T-helper 1 cell treated with Interleukin-12 subunit alpha and Interleukin-12 subunit beta and Interleukin-4 antibody, amounts not matched to agents 30 ng/mL and 1 ng/mL, for 36 hours (primary cell): ENCODE measurements at regions not wholly inside any gene's neighbourhood (a gene's known extent, or its start where the extent isn't known, plus 50 kb on each side); places are given as distances from the start of the nearest gene placed in this dataset.

Source experiments
- intact Hi-C: fragments of 100-400 bp; cut with micrococcal nuclease; formaldehyde crosslinking; loops from one replicate; pipeline ENCODE4 v1.15.1; 2024

- intact Hi-C loops: no loop called here
These were observed 91.4 kb upstream of the LRIG1 start for GRCh38 chr3:66592016-66592761.

- intact Hi-C loops: no loop called here
These were observed 92.3 kb upstream of the LRIG1 start for GRCh38 chr3:66592927-66593625.

DNA sequence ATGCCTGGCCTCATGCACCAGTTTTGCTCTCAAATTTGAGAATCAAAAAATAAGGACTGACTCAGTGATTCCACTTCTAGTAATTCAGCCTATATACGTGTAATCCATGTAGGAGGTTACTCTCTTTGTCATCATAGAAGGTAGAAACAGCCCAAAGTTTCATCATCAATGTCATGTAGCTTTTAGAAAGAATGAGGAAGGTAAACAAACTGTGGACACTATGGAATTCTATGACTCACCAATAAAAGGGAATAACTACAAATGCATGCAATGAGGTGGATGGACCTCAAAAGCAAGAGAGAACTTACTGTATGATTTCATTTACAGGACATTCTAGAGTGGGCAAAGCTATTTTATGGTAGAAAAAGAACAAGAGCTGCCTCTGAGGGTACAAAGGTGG lies 93.2 kb upstream of the LRIG1 start:
- intact Hi-C loops: no loop called here

DNA sequence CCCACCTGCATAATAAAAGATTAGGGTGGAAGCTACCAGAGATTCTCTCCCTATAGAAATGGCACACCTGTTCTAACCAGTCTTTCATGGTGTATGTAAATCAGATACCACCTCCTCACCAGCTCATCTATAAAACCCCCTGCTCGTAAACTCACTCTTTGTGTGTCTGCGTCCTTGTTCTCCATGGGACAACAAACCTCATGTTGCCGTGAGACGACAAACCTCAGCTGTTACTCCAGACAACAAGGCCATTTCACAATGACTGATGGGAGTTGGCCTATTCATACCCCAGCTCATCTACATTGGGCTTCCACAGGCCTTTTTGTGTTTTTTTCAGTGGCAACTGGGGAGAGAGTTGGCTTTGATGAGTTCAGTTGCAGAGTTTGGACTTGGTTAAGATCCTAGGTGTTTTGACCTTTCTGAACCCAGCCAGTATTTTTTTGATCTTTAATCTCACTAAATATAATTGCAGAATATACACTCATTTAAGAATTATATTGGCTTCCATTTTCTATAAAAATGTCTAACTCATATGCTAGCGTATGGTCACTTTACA lies 96.6 kb upstream of the LRIG1 start:
- intact Hi-C loops: no loop called here

- intact Hi-C loops: no loop called here
These were observed 97.3 kb upstream of the LRIG1 start for GRCh38 chr3:66598168-66598567.

GRCh38 chr3:66602237-66602636 lies 101.4 kb upstream of the LRIG1 start:
- intact Hi-C loops: no loop called here

- intact Hi-C loops: no loop called here
These were observed 101.9 kb upstream of the LRIG1 start for GRCh38 chr3:66602691-66603090.

GRCh38 chr3:66603151-66603611 lies 102.4 kb upstream of the LRIG1 start:
- intact Hi-C loops: no loop called here

GRCh38 chr3:66604481-66604880 lies 103.7 kb upstream of the LRIG1 start:
- intact Hi-C loops: no loop called here

DNA sequence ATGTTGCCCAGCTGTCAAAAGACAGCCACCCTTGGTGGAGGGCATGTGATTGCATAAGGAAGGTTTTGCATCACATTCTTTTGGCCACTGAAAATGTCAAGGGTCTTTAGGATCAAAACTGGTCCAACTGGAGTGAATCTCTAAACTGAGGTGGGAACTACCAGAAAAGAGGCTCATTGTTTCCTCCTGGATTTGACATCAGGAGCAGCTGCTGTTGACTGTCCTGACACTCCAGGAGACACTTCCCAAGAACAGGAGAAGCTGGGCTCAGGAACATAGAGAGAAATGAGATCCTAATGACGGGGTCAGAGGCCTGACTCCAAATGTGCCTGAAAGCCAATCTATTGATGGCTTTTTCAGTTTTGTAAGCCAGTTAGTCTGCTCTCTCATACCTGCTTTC lies 105.3 kb upstream of the LRIG1 start:
- intact Hi-C loops: no loop called here

DNA sequence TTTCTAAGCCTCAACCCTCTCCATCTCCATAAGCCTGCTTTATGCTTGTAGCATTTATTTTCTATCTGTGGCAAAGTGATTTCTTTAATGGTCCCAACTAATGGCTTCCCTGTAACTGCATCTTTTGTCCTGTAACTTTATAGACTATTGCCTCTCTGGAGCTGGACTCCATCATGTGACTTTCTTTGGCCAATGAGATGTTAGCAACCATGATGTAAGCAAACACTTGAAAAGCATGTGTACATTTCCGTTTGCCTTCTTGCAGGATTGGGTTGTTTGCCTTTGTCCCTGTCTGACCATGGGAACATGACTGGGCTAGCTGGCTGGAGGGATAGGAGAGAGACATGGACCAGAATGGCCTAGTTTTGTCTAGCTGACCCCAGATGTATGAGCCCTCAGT lies 106.0 kb upstream of the LRIG1 start:
- intact Hi-C loops: no loop called here

GRCh38 chr3:66609660-66610561 lies 109.1 kb upstream of the LRIG1 start:
- intact Hi-C loops: no loop called here

DNA sequence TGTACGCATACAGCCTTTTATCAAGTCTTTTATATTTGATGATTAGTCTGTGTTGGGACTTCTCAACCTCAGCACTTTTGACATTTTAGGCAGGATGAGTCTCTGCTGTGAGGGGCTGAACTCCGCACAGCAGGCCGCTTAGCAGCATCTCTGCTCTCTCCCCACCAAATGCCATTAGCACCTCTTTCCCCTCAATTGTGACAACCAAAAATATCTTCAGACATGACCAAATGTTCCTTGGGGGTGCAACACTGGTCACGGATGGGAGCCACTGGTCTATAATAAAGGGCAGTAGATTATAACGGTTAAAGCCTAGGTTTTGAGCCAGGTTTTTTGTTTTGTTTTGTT lies 109.7 kb upstream of the LRIG1 start:
- intact Hi-C loops: no loop called here

DNA sequence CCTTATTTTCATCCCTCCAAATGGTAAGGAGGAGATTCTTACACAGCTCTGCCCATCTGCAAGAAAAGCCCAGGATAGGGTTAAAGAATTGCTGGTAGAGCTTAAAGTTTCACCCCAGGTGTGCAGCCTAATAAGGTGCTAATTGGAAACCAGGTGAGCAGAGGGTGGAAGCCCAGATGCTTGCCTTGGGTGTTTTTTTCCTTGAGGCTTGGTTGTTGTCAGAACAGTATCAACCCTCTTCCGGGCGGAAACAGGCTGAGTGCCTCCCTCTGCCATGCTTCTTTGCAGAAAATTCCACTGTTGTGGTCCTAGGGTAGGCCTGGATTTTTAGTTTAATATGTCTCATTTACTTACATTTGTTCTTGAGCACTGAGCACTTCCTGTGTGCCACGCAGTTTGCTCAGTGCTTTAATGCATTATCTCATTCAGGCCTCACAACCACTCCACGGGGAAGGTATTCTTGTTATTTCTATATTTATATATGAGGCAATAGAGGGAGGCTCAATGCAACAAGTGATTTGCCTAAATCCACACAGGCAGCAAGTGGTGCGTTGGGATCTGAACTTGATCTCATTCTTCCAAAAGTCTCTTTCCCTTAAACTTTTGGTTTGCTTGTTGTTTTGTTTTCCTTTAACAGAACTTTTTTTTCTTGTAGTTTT lies 115.0 kb upstream of the LRIG1 start:
- intact Hi-C loops: no loop called here

DNA sequence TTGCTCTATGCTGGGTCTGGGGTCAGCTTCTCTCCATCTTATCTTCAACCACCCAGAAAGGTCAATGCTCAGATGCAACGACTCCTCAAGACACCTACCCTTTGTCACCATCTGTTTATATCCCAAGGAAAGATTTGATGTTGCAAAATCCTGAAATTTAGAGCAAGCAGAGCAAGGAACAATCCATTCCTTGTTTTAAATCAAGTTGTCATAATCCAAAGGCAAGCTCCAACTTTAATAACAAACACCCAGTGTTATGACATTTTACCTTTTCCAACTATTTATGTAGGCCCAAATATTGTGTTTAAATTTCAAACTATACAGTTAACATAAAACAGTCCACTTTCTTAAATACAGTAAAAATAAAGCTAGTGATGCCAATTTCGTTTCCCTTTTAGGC lies 116.5 kb upstream of the LRIG1 start:
- intact Hi-C loops: no loop called here

GRCh38 chr3:66618066-66618465 lies 117.2 kb upstream of the LRIG1 start:
- intact Hi-C loops: no loop called here

DNA sequence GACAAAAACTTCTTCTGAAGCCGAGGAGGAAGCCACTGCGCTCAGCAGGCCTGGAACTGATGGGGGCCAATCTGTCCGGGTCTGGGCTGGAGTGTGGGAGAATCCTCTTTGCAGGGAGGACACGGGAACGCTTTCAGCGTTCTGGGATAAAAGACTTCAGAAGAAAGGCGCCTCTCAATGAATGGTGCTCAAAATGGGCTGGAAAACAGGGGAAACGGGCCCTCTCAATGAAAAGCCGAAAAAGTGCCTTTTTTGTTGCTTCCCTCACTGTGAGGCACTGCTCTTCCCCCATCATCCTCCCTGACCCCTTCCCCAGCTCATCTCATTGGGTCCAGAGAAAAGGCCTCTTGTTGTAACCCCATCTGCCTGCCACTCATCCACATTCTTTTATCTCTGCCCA lies 119.5 kb upstream of the LRIG1 start:
- intact Hi-C loops: no loop called here

DNA sequence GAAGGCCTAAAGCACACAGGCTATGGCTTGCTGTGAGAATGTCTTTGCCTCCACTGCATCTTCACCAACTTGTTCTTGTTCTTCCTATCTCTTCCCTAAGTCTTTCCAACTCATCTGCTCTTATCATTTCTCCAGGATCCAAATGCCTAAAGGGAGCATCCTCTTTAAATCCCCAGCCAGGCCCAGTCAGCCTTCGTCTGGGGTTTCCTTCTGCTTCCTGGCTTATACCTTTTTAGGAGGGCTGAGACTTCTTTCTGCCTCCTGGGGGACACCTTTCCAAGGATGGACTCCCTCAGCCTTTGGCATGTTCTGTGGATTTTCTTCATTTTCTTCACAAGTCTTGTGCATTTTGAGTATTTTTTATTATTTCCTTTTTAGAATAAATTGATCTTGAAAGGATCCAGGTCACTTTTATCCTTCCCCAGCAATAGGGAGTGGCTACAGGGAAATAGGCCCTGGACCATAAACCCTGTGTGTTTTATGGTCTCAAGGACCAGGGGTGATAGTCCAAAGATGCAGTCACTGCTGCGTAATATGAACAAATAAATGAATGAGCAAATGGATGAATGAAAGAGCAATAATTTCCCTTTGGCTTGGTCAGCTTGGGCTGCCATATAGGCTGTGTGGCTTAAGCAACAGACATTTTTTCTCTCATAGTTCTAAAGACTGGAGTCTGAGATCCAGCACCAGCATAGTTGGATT lies 122.1 kb upstream of the LRIG1 start:
- intact Hi-C loops: no loop called here

GRCh38 chr3:66625505-66626216 lies 124.8 kb upstream of the LRIG1 start:
- intact Hi-C loops: no loop called here
